GM12865 (cell line): ENCODE measurements at regions not wholly inside any gene's neighbourhood (a gene's known extent, or its start where the extent isn't known, plus 50 kb on each side); places are given as distances from the start of the nearest gene placed in this dataset.

Source experiments
- DNase-seq: peaks from one replicate; pipeline ENCODE4 v3.0.0; 2010; ENCODE audit warnings: low read depth
- H3K4me3 ChIP-seq: 2 replicates; pipeline ENCODE4 v1.5.1; 2011; ENCODE audit warnings: mild to moderate bottlenecking, low read depth, low read length, control low read depth
- CTCF ChIP-seq: IDR thresholded peaks from 2 replicates; pipeline ENCODE4 v1.5.1; 2011; ENCODE audit warnings: low read length, control low read depth, low read depth, inconsistent platforms; ENCODE audit not compliant: insufficient read depth; ENCODE audit errors: missing control alignments

- H3K4me3 ChIP-seq = no peak overlapping the region
- DNase-seq = no peak
- no peak for TF ChIP-seq CTCF
These were observed 58.1 kb upstream of the POMGNT2 start for GRCh38 chr3:43163895-43164493.

- H3K4me3 ChIP-seq = no peak overlapping the region
- DNase-seq = peak; percentile 35
- TF ChIP-seq CTCF = peak; percentile 1
These were observed 56.6 kb upstream of the POMGNT2 start for GRCh38 chr3:43162230-43163084.

GRCh38 chr3:43161684-43162229 is 55.9 kb upstream of the POMGNT2 start:
- no peak for TF ChIP-seq CTCF
- H3K4me3 ChIP-seq = no peak overlapping the region
- DNase-seq = no peak

- DNase-seq = no peak
- no peak overlapping the region for H3K4me3 ChIP-seq
- no peak for TF ChIP-seq CTCF
These were observed 54.8 kb upstream of the POMGNT2 start for GRCh38 chr3:43160664-43161063.

- no peak for DNase-seq
- TF ChIP-seq CTCF = no peak
- H3K4me3 ChIP-seq = no peak overlapping the region
These were observed 54.0 kb upstream of the POMGNT2 start for GRCh38 chr3:43159876-43160255.

- TF ChIP-seq CTCF = no peak
- no peak overlapping the region for H3K4me3 ChIP-seq
- DNase-seq = no peak
These were observed 53.4 kb upstream of the POMGNT2 start for GRCh38 chr3:43159131-43159875.
